Osteoblast (primary cell): ENCODE measurements at regions not wholly inside any gene's neighbourhood (a gene's known extent, or its start where the extent isn't known, plus 50 kb on each side); places are given as distances from the start of the nearest gene placed in this dataset.
"Not testable (repeated sequence)": the region's sequence is repeated elsewhere in the genome, so short reads cannot be mapped to it uniquely, and the experiment has no call there.

Experiments
- DNase-seq: peaks from one replicate; pipeline ENCODE4 v3.0.0; 2011; ENCODE audit warnings: low spot score, mixed read lengths; ENCODE audit not compliant: insufficient read length; ENCODE audit errors: missing footprints
- H2AFZ ChIP-seq: 2 replicates; pipeline ENCODE4 v1.6.0; 2011; ENCODE audit warnings: mild to moderate bottlenecking, low read length
- H3K27ac ChIP-seq: 2 replicates; pipeline ENCODE4 v1.5.1; 2011; ENCODE audit warnings: mild to moderate bottlenecking, low read depth, low read length, moderate library complexity
- H3K27me3 ChIP-seq: 2 replicates; pipeline ENCODE4 v1.6.0; 2012; ENCODE audit warnings: mild to moderate bottlenecking, control low read depth, inconsistent platforms, low read length, moderate library complexity; ENCODE audit not compliant: insufficient read depth
- H3K36me3 ChIP-seq: 2 replicates; pipeline ENCODE4 v1.5.1; 2011; ENCODE audit warnings: mild to moderate bottlenecking, low read length, control low read depth, moderate library complexity; ENCODE audit not compliant: insufficient read depth
- H3K4me1 ChIP-seq: 2 replicates; pipeline ENCODE4 v1.5.1; 2011; ENCODE audit warnings: mild to moderate bottlenecking, low read length, control low read depth, moderate library complexity; ENCODE audit not compliant: insufficient read depth
- H3K4me2 ChIP-seq: 2 replicates; pipeline ENCODE4 v1.6.0; 2011; ENCODE audit warnings: mild to moderate bottlenecking, low read length; ENCODE audit not compliant: insufficient read depth
- H3K4me3 ChIP-seq: fragments of 200-600 bp; sonication (generic); 3 replicates; pipeline ENCODE4 v1.5.1; 2012; ENCODE audit warnings: mild to moderate bottlenecking, low read length, inconsistent platforms; ENCODE audit not compliant: insufficient read depth
- H3K79me2 ChIP-seq: 2 replicates; pipeline ENCODE4 v1.6.0; 2012; ENCODE audit warnings: mild to moderate bottlenecking, low read length, control low read depth, inconsistent platforms; ENCODE audit not compliant: insufficient read depth
- H3K9me3 ChIP-seq: 2 replicates; pipeline ENCODE4 v1.5.1; 2011; ENCODE audit warnings: low read depth, low read length, control low read depth
- H4K20me1 ChIP-seq: 2 replicates; pipeline ENCODE4 v1.6.0; 2012; ENCODE audit warnings: mild to moderate bottlenecking, low read length, control low read depth; ENCODE audit not compliant: insufficient read depth

GRCh38 chr3:198146559-198147164, 186.6 kb downstream of the LMLN start:
- DNase-seq, H3K4me1 ChIP-seq, H3K36me3 ChIP-seq, H3K27ac ChIP-seq, H4K20me1 ChIP-seq, H2AFZ ChIP-seq, H3K9me3 ChIP-seq, H3K4me3 ChIP-seq, H3K27me3 ChIP-seq, H3K79me2 ChIP-seq, H3K4me2 ChIP-seq: not testable (repeated sequence)

DNA sequence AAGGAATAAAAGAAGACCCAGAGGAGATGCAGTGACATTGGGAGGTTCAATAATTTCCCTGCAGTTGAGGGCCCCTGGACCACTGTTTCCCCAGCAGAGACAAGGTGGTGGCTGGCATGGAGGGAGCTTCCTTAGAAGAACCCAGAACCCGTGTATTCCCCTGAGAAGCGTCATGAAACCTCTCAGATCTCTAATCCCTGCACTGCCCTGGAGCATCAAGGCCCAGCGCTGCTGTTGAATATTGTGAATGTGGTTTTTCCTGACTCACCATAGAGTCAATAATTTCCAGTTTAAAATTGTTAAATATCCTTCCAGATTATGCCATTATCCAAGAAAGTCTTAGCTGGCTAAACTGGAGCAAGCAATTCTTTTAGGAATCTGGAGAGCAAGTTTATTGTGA, 187.2 kb downstream of the LMLN start:
- H3K4me2 ChIP-seq, H4K20me1 ChIP-seq, H3K4me3 ChIP-seq, H3K27me3 ChIP-seq, H2AFZ ChIP-seq, H3K36me3 ChIP-seq, H3K4me1 ChIP-seq, H3K27ac ChIP-seq, H3K9me3 ChIP-seq, DNase-seq, H3K79me2 ChIP-seq: not testable (repeated sequence)

- not testable (repeated sequence) for H2AFZ ChIP-seq, H3K4me3 ChIP-seq, H4K20me1 ChIP-seq, DNase-seq, H3K79me2 ChIP-seq, H3K36me3 ChIP-seq, H3K27ac ChIP-seq, H3K4me2 ChIP-seq, H3K9me3 ChIP-seq, H3K4me1 ChIP-seq, H3K27me3 ChIP-seq
Observed at GRCh38 chr3:198147993-198148392, 188.0 kb downstream of the LMLN start.

DNA sequence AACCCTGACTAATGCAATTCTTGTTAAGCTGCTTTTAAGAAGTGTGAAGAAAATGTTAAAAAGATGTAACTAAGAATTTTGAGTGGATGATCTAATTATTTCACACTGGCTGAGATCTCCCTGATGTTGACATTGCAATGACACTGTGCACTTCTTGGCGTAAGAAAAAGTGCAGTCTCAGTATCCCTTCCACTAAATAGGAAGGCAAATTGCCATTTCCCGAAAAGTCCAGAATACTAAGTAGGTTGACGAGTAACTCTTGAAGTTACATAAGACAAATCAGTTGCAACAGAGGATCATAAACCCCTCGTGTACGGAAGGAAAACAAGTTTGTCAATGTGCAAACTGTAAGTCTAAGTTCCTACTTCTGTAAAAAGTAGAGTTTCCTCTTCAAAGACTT, 189.9 kb downstream of the LMLN start:
- not testable (repeated sequence) for H2AFZ ChIP-seq, H3K27me3 ChIP-seq, H3K4me2 ChIP-seq, H3K4me1 ChIP-seq, H3K9me3 ChIP-seq, H3K79me2 ChIP-seq, DNase-seq, H3K27ac ChIP-seq, H4K20me1 ChIP-seq, H3K36me3 ChIP-seq, H3K4me3 ChIP-seq

DNA sequence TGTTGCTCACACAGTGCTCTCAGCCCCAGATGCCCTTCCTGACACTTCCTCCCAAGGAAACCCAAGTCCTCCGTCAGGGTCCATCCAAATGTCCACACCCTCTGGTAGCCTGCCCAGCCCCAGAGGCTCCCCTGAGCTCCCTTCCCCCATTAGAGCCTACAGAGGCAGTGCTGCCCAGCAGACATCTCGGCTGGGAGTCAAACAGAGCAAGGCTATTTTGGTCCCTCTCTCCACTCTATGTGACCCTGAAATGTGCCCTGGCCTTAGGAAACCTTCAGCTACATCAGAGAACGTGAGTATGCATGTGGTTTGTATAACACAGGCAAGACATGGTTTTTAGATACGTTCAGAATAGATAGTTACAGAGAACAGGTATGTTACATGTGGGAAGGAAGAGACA, 191.8 kb downstream of the LMLN start:
- H3K4me2 ChIP-seq, DNase-seq, H4K20me1 ChIP-seq, H2AFZ ChIP-seq, H3K4me3 ChIP-seq, H3K27me3 ChIP-seq, H3K79me2 ChIP-seq, H3K36me3 ChIP-seq, H3K9me3 ChIP-seq, H3K4me1 ChIP-seq, H3K27ac ChIP-seq: not testable (repeated sequence)

DNA sequence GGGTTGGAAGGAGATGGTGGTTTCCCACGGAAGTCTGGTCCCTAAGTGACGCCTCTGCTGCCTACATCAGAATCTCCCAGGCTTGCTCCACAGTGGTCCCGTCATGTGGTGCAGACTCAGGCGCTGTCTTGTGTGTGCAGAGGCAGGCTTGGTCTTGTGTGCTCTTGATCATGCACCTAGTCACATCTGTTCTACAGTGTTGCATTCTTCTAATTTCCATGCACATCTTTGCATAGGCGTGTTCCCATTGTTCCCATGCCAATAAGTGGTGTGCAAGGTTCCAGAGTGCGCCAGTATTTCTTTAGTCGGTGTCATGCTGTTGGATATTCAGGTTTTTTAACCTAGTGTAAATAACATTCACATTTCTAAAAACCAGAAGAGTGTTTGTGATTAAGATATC, 195.8 kb downstream of the LMLN start:
- not testable (repeated sequence) for H4K20me1 ChIP-seq, H3K4me2 ChIP-seq, H3K36me3 ChIP-seq, H3K4me1 ChIP-seq, H3K79me2 ChIP-seq, H3K4me3 ChIP-seq, H3K27ac ChIP-seq, H3K9me3 ChIP-seq, H3K27me3 ChIP-seq, DNase-seq, H2AFZ ChIP-seq

GRCh38 chr3:198157231-198157868, 197.3 kb downstream of the LMLN start:
- H3K36me3 ChIP-seq, H3K4me3 ChIP-seq, H3K9me3 ChIP-seq, H4K20me1 ChIP-seq, H3K27me3 ChIP-seq, H3K4me2 ChIP-seq, H3K4me1 ChIP-seq, H2AFZ ChIP-seq, H3K79me2 ChIP-seq, DNase-seq, H3K27ac ChIP-seq: not testable (repeated sequence)

DNA sequence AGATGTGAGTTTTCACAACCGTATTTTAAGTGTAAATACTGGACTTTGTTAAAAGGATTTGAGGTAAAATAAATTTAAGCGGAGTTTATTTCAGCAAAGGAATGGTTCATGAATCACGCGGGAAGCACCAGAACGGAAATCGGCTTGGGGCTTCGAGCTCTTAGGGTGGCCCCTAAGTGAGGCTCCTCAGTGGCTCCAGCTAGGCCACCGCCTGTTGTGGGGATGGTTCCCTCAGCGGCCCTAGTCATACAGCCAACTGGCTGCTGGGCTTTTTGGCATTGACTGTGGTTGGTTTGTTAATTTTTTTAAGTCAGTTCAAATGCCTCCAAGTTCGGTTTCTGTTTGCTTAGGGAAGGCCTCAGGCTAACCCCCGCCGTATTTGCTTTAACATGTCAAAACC, 198.0 kb downstream of the LMLN start:
- not testable (repeated sequence) for H3K4me2 ChIP-seq, H3K36me3 ChIP-seq, DNase-seq

More for the DNA sequence above, 198.0 kb downstream of the LMLN start:
- not testable (repeated sequence) for H3K27me3 ChIP-seq, H3K4me1 ChIP-seq, H3K4me3 ChIP-seq, H2AFZ ChIP-seq, H4K20me1 ChIP-seq, H3K27ac ChIP-seq, H3K79me2 ChIP-seq, H3K9me3 ChIP-seq
